HEK293 (cell line): ENCODE measurements at regions not wholly inside any gene's neighbourhood (a gene's known extent, or its start where the extent isn't known, plus 50 kb on each side); places are given as distances from the start of the nearest gene placed in this dataset.
A peak's percentile ranks its signal among the peaks of the same experiment; 100 is the strongest.

Experiments
- CTCF ChIA-PET: fragments of 350-600 bp; formaldehyde crosslinking; extraction: SDS; loops from one replicate; lab custom pipeline; 2021; ENCODE audit warnings: antibody characterized with exemption; lab: Yijun Ruan, JAX
- POLR2A ChIA-PET: fragments of 300-600 bp; formaldehyde crosslinking; extraction: SDS; loops from one replicate; lab custom pipeline; 2020; ENCODE audit warnings: antibody characterized with exemption, inconsistent platforms; lab: Yijun Ruan, JAX
- H3K27ac ChIP-seq: fragments of 200-500 bp; sonication (Bioruptor generic); 2 replicates; pipeline ENCODE4 v1.5.1; 2014; ENCODE audit warnings: low read depth, low read length, control low read depth, inconsistent platforms; ENCODE audit errors: extremely low read depth
- H3K36me3 ChIP-seq, 2 experiments: fragments of 200-500 bp in 1 of 2; sonication (Bioruptor generic) in 1 of 2; 1 replicate in 1 of 2; 2 replicates in 1 of 2; pipeline ENCODE4 v1.5.1; 2014 to 2017; ENCODE audit warnings: inconsistent platforms in 2 of 2, low read length in 2 of 2; ENCODE audit not compliant: control insufficient read depth in 2 of 2, insufficient read depth in 1 of 2
- H3K4me1 ChIP-seq: fragments of 200-500 bp; sonication (Bioruptor generic); 2 replicates; pipeline ENCODE4 v1.5.1; 2014; ENCODE audit warnings: mild to moderate bottlenecking, low read length, inconsistent platforms; ENCODE audit not compliant: control insufficient read depth, insufficient read depth
- H3K4me3 ChIP-seq: 2 replicates; pipeline ENCODE4 v1.5.1; 2011; ENCODE audit warnings: low read depth, mild to moderate bottlenecking, control low read depth, low read length, moderate library complexity
- H3K9me3 ChIP-seq: fragments of 200-500 bp; sonication (Bioruptor generic); 2 replicates; pipeline ENCODE4 v1.5.1; 2014; ENCODE audit warnings: low read depth, low read length, inconsistent platforms; ENCODE audit not compliant: control insufficient read depth, insufficient read depth
- BCL6B ChIP-seq: fragments of 450-650 bp; formaldehyde crosslinking; IDR thresholded peaks from 2 replicates; pipeline ENCODE4 v1.5.1; 2017; ENCODE audit warnings: missing biosample characterization, missing genetic modification characterization
- INSM2 ChIP-seq: fragments of 450-650 bp; formaldehyde crosslinking; IDR thresholded peaks from 2 replicates; pipeline ENCODE4 v1.5.1; 2016; ENCODE audit warnings: missing biosample characterization, missing genetic modification characterization
- KLF17 ChIP-seq: fragments of 450-650 bp; formaldehyde crosslinking; IDR thresholded peaks from 2 replicates; pipeline ENCODE4 v1.5.1; 2016; ENCODE audit warnings: missing biosample characterization, missing genetic modification characterization
- OVOL3 ChIP-seq: fragments of 450-650 bp; formaldehyde crosslinking; IDR thresholded peaks from 2 replicates; pipeline ENCODE4 v1.5.1; 2016; ENCODE audit warnings: missing biosample characterization, missing genetic modification characterization
- REPIN1 ChIP-seq: fragments of 450-650 bp; formaldehyde crosslinking; IDR thresholded peaks from 2 replicates; pipeline ENCODE4 v1.5.1; 2017; ENCODE audit warnings: missing biosample characterization, missing genetic modification characterization, low read depth
- SCRT2 ChIP-seq: fragments of 450-650 bp; formaldehyde crosslinking; IDR thresholded peaks from 2 replicates; pipeline ENCODE4 v1.5.1; 2016; ENCODE audit warnings: missing biosample characterization, missing genetic modification characterization
- SP3 ChIP-seq: fragments of 450-650 bp; formaldehyde crosslinking; IDR thresholded peaks from 2 replicates; pipeline ENCODE4 v1.5.1; 2016; ENCODE audit warnings: missing biosample characterization, missing genetic modification characterization
- ZBTB17 ChIP-seq: fragments of 450-650 bp; formaldehyde crosslinking; IDR thresholded peaks from 2 replicates; pipeline ENCODE4 v1.5.1; 2016; ENCODE audit warnings: missing biosample characterization, missing genetic modification characterization
- ZFP37 ChIP-seq: fragments of 450-650 bp; formaldehyde crosslinking; IDR thresholded peaks from 2 replicates; pipeline ENCODE4 v1.5.1; 2016; ENCODE audit warnings: missing biosample characterization, missing genetic modification characterization
- ZIC2 ChIP-seq: fragments of 450-650 bp; formaldehyde crosslinking; IDR thresholded peaks from 2 replicates; pipeline ENCODE4 v1.5.1; 2016; ENCODE audit warnings: missing biosample characterization, missing genetic modification characterization
- ZNF132 ChIP-seq: fragments of 450-650 bp; formaldehyde crosslinking; IDR thresholded peaks from 2 replicates; pipeline ENCODE4 v1.5.1; 2017; ENCODE audit warnings: missing biosample characterization, missing genetic modification characterization, borderline replicate concordance
- ZNF2 ChIP-seq: fragments of 450-650 bp; formaldehyde crosslinking; IDR thresholded peaks from 2 replicates; pipeline ENCODE4 v1.5.1; 2016; ENCODE audit warnings: missing biosample characterization, missing genetic modification characterization
- ZNF311 ChIP-seq: fragments of 450-650 bp; formaldehyde crosslinking; IDR thresholded peaks from 2 replicates; pipeline ENCODE4 v1.5.1; 2017; ENCODE audit warnings: missing biosample characterization, missing genetic modification characterization, borderline replicate concordance
- ZNF366 ChIP-seq: fragments of 450-650 bp; formaldehyde crosslinking; conservative IDR thresholded peaks from 2 replicates; pipeline ENCODE4 v1.5.1; 2016; ENCODE audit warnings: missing biosample characterization, missing genetic modification characterization
- ZNF394 ChIP-seq: fragments of 450-650 bp; formaldehyde crosslinking; IDR thresholded peaks from 2 replicates; pipeline ENCODE4 v1.5.1; 2016; ENCODE audit warnings: missing biosample characterization, missing genetic modification characterization, mild to moderate bottlenecking, moderate library complexity, borderline replicate concordance
- ZNF510 ChIP-seq: fragments of 450-650 bp; formaldehyde crosslinking; IDR thresholded peaks from 2 replicates; pipeline ENCODE4 v1.5.1; 2018; ENCODE audit warnings: mild to moderate bottlenecking, missing genetic modification characterization, missing biosample characterization; ENCODE audit not compliant: insufficient replicate concordance
- ZNF639 ChIP-seq: fragments of 450-650 bp; formaldehyde crosslinking; IDR thresholded peaks from 2 replicates; pipeline ENCODE4 v1.5.1; 2016; ENCODE audit warnings: missing biosample characterization, missing genetic modification characterization
- ZSCAN4 ChIP-seq: fragments of 450-650 bp; formaldehyde crosslinking; IDR thresholded peaks from 2 replicates; pipeline ENCODE4 v1.5.1; 2017; ENCODE audit warnings: missing biosample characterization, missing genetic modification characterization

- TF ChIP-seq REPIN1 (tag by site-specific recombination) = no peak
- TF ChIP-seq KLF17 (tag by site-specific recombination) = peak; percentile 66; the same call in 1 of the 2 replicates
- TF ChIP-seq ZNF366 = peak; percentile 99
- peak; percentile 94 for TF ChIP-seq ZFP37 (tag by site-specific recombination)
- TF ChIP-seq INSM2 = peak; percentile 86
- peak; percentile 84; the same call in 1 of the 2 replicates for TF ChIP-seq ZNF394 (tag by site-specific recombination)
- peak; percentile 32; the same call in 1 of the 2 replicates for TF ChIP-seq SP3 (tag by site-specific recombination)
- peak; percentile 82 for TF ChIP-seq ZSCAN4 (tag by site-specific recombination)
- TF ChIP-seq ZNF2 (tag by site-specific recombination) = 0 out of 2 replicates have a peak, but pooled peaks have one; percentile 35
- peak; percentile 8; the same call in 1 of the 2 replicates for TF ChIP-seq BCL6B
- TF ChIP-seq ZNF132 = no peak
- TF ChIP-seq ZBTB17 = peak; percentile 52; the same call in 1 of the 2 replicates
- peak; percentile 88; the same call in 1 of the 2 replicates for TF ChIP-seq ZNF639 (tag by site-specific recombination)
Measured at GRCh38 chr3:182212479-182213076, 500.9 kb downstream of the SOX2 start (continued).

- H3K36me3 ChIP-seq = no peaks in the 10 kb centered on the region
- peaks cover 7% of the 10 kb centered on the region for H3K4me1 ChIP-seq
- CTCF ChIA-PET = interaction anchor here (0.6 kb wide), 1 partner anchor 431 kb away, joined by 3 read pairs; no protein-coding TSS in a partner anchor
- no peak overlapping the region for H3K27ac ChIP-seq
- POLR2A ChIA-PET = no interaction called here
- H3K9me3 ChIP-seq = no peaks in the 10 kb centered on the region
- 0 out of 2 replicates have a peak, but pooled peaks have one; percentile 3 for TF ChIP-seq SCRT2 (tag by site-specific recombination)
- TF ChIP-seq ZNF510 (tag by site-specific recombination) = no peak
- TF ChIP-seq, all 188 proteins: peak for 1
- no peak overlapping the region for H3K4me3 ChIP-seq
Measured at GRCh38 chr3:182214416-182214815, 502.7 kb downstream of the SOX2 start.

GRCh38 chr3:182215881-182216280 is 504.2 kb downstream of the SOX2 start:
- H3K4me1 ChIP-seq = peaks cover 7% of the 10 kb centered on the region
- no peak overlapping the region for H3K4me3 ChIP-seq
- H3K36me3 ChIP-seq = no peaks in the 10 kb centered on the region
- CTCF ChIA-PET = no interaction called here
- no peaks in the 10 kb centered on the region for H3K9me3 ChIP-seq
- TF ChIP-seq OVOL3 (no peak), ZIC2 (tag by site-specific recombination) (0 out of 2 replicates have a peak, but pooled peaks have one; percentile 10), ZNF311 (tag by site-specific recombination) (no peak)
- POLR2A ChIA-PET = no interaction called here
- no peak overlapping the region for H3K27ac ChIP-seq
